ENCODE measurements at regions not wholly inside any gene's neighbourhood (a gene's known extent, or its start where the extent isn't known, plus 50 kb on each side); places are given as distances from the start of the nearest gene placed in this dataset.

- Histone ChIP-seq H3K4me3 (ENCODE audit: insufficient read length, low read depth) (no peak overlapping the region), H3K36me3 (ENCODE audit: insufficient read depth, insufficient read length, low read length) (no peaks in the 10 kb centered on the region), H3K4me1 (ENCODE audit: insufficient read depth, insufficient read length) (no peaks in the 10 kb centered on the region), H3K9ac (ENCODE audit: insufficient read length, low read depth) (no peak overlapping the region), H3K27me3 (ENCODE audit: insufficient read depth, insufficient read length) (no peaks in the 10 kb centered on the region), H3K9me3 (ENCODE audit: insufficient read depth, low read length) (no peaks in the 10 kb centered on the region)
- TF ChIP-seq YY1 (IDR thresholded peaks at IDR 0.05; ENCODE audit: insufficient read depth, insufficient read length) (no peak), ZNF274 (IDR thresholded peaks at IDR 0.05; ENCODE audit: low read depth, low read length) (no peak), SUZ12 (IDR thresholded peaks at IDR 0.05; ENCODE audit: extremely low read depth, insufficient read depth, insufficient read length) (no peak)
- DNase-seq (ENCODE audit: low read depth, low spot score) = no peak
These were observed 112.9 kb upstream of the STK17B start for GRCh38 chr2:196284144-196284844.

- H3K4me1 ChIP-seq (ENCODE audit: insufficient read depth, insufficient read length) = no peaks in the 10 kb centered on the region
- TF ChIP-seq ZNF274 (IDR thresholded peaks at IDR 0.05; ENCODE audit: low read depth, low read length) (no peak), SUZ12 (IDR thresholded peaks at IDR 0.05; ENCODE audit: extremely low read depth, insufficient read depth, insufficient read length) (no peak), YY1 (IDR thresholded peaks at IDR 0.05; ENCODE audit: insufficient read depth, insufficient read length) (no peak)
- H3K27me3 ChIP-seq (ENCODE audit: insufficient read depth, insufficient read length) = no peaks in the 10 kb centered on the region
- H3K4me3 ChIP-seq (ENCODE audit: insufficient read length, low read depth) = no peak overlapping the region
- DNase-seq (ENCODE audit: low read depth, low spot score) = no peak
- H3K36me3 ChIP-seq (ENCODE audit: insufficient read depth, insufficient read length, low read length) = no peaks in the 10 kb centered on the region
- no peaks in the 10 kb centered on the region for H3K9me3 ChIP-seq (ENCODE audit: insufficient read depth, low read length)
- H3K9ac ChIP-seq (ENCODE audit: insufficient read length, low read depth) = no peak overlapping the region
These were observed 113.6 kb upstream of the STK17B start for GRCh38 chr2:196284866-196285557.

GRCh38 chr2:196286821-196287220, 115.4 kb upstream of the STK17B start:
- Histone ChIP-seq H3K9me3 (ENCODE audit: insufficient read depth, low read length) (no peaks in the 10 kb centered on the region), H3K4me1 (ENCODE audit: insufficient read depth, insufficient read length) (no peaks in the 10 kb centered on the region), H3K36me3 (ENCODE audit: insufficient read depth, insufficient read length, low read length) (no peaks in the 10 kb centered on the region), H3K9ac (ENCODE audit: insufficient read length, low read depth) (no peak overlapping the region), H3K4me3 (ENCODE audit: insufficient read length, low read depth) (no peak overlapping the region), H3K27me3 (ENCODE audit: insufficient read depth, insufficient read length) (no peaks in the 10 kb centered on the region)
- no peak for TF ChIP-seq YY1 (IDR thresholded peaks at IDR 0.05; ENCODE audit: insufficient read depth, insufficient read length)
- TF ChIP-seq ZNF274 (IDR thresholded peaks at IDR 0.05; ENCODE audit: low read depth, low read length) = no peak
- no peak for TF ChIP-seq SUZ12 (IDR thresholded peaks at IDR 0.05; ENCODE audit: extremely low read depth, insufficient read depth, insufficient read length)
- no peak for DNase-seq (ENCODE audit: low read depth, low spot score)

- Histone ChIP-seq H3K4me3 (ENCODE audit: insufficient read length, low read depth) (no peak overlapping the region), H3K9ac (ENCODE audit: insufficient read length, low read depth) (no peak overlapping the region), H3K9me3 (ENCODE audit: insufficient read depth, low read length) (no peaks in the 10 kb centered on the region), H3K36me3 (ENCODE audit: insufficient read depth, insufficient read length, low read length) (no peaks in the 10 kb centered on the region), H3K4me1 (ENCODE audit: insufficient read depth, insufficient read length) (no peaks in the 10 kb centered on the region), H3K27me3 (ENCODE audit: insufficient read depth, insufficient read length) (no peaks in the 10 kb centered on the region)
- no peak for DNase-seq (ENCODE audit: low read depth, low spot score)
- TF ChIP-seq YY1 (IDR thresholded peaks at IDR 0.05; ENCODE audit: insufficient read depth, insufficient read length) = no peak
- no peak for TF ChIP-seq ZNF274 (IDR thresholded peaks at IDR 0.05; ENCODE audit: low read depth, low read length)
- TF ChIP-seq SUZ12 (IDR thresholded peaks at IDR 0.05; ENCODE audit: extremely low read depth, insufficient read depth, insufficient read length) = no peak
These were observed 116.1 kb upstream of the STK17B start for GRCh38 chr2:196287523-196287922.

GRCh38 chr2:196288006-196288538, 116.7 kb upstream of the STK17B start:
- no peaks in the 10 kb centered on the region for H3K36me3 ChIP-seq (ENCODE audit: insufficient read depth, insufficient read length, low read length)
- H3K9me3 ChIP-seq (ENCODE audit: insufficient read depth, low read length) = no peaks in the 10 kb centered on the region
- H3K9ac ChIP-seq (ENCODE audit: insufficient read length, low read depth) = no peak overlapping the region
- DNase-seq (ENCODE audit: low read depth, low spot score) = no peak
- no peak overlapping the region for H3K4me3 ChIP-seq (ENCODE audit: insufficient read length, low read depth)
- no peaks in the 10 kb centered on the region for H3K27me3 ChIP-seq (ENCODE audit: insufficient read depth, insufficient read length)
- H3K4me1 ChIP-seq (ENCODE audit: insufficient read depth, insufficient read length) = no peaks in the 10 kb centered on the region
- no peak for TF ChIP-seq YY1 (IDR thresholded peaks at IDR 0.05; ENCODE audit: insufficient read depth, insufficient read length)
- TF ChIP-seq ZNF274 (IDR thresholded peaks at IDR 0.05; ENCODE audit: low read depth, low read length) = no peak
- TF ChIP-seq SUZ12 (IDR thresholded peaks at IDR 0.05; ENCODE audit: extremely low read depth, insufficient read depth, insufficient read length) = no peak

- Histone ChIP-seq H3K9me3 (ENCODE audit: insufficient read depth, low read length) (no peaks in the 10 kb centered on the region), H3K27me3 (ENCODE audit: insufficient read depth, insufficient read length) (no peaks in the 10 kb centered on the region), H3K36me3 (ENCODE audit: insufficient read depth, insufficient read length, low read length) (no peaks in the 10 kb centered on the region), H3K4me3 (ENCODE audit: insufficient read length, low read depth) (no peak overlapping the region), H3K4me1 (ENCODE audit: insufficient read depth, insufficient read length) (no peaks in the 10 kb centered on the region), H3K9ac (ENCODE audit: insufficient read length, low read depth) (no peak overlapping the region)
- TF ChIP-seq YY1 (IDR thresholded peaks at IDR 0.05; ENCODE audit: insufficient read depth, insufficient read length) = no peak
- no peak for TF ChIP-seq ZNF274 (IDR thresholded peaks at IDR 0.05; ENCODE audit: low read depth, low read length)
- TF ChIP-seq SUZ12 (IDR thresholded peaks at IDR 0.05; ENCODE audit: extremely low read depth, insufficient read depth, insufficient read length) = no peak
- DNase-seq (ENCODE audit: low read depth, low spot score) = no peak
These were observed 117.6 kb upstream of the STK17B start for GRCh38 chr2:196289000-196289399.

GRCh38 chr2:196290136-196290535, 118.8 kb upstream of the STK17B start:
- no peak for DNase-seq (ENCODE audit: low read depth, low spot score)
- no peaks in the 10 kb centered on the region for H3K9me3 ChIP-seq (ENCODE audit: insufficient read depth, low read length)
- no peaks in the 10 kb centered on the region for H3K36me3 ChIP-seq (ENCODE audit: insufficient read depth, insufficient read length, low read length)
- H3K4me3 ChIP-seq (ENCODE audit: insufficient read length, low read depth) = no peak overlapping the region
- no peaks in the 10 kb centered on the region for H3K27me3 ChIP-seq (ENCODE audit: insufficient read depth, insufficient read length)
- H3K4me1 ChIP-seq (ENCODE audit: insufficient read depth, insufficient read length) = no peaks in the 10 kb centered on the region
- no peak overlapping the region for H3K9ac ChIP-seq (ENCODE audit: insufficient read length, low read depth)
- TF ChIP-seq SUZ12 (IDR thresholded peaks at IDR 0.05; ENCODE audit: extremely low read depth, insufficient read depth, insufficient read length) = no peak
- TF ChIP-seq ZNF274 (IDR thresholded peaks at IDR 0.05; ENCODE audit: low read depth, low read length) = no peak
- no peak for TF ChIP-seq YY1 (IDR thresholded peaks at IDR 0.05; ENCODE audit: insufficient read depth, insufficient read length)
